MM.1S (cell line): ENCODE measurements at regions not wholly inside any gene's neighbourhood (a gene's known extent, or its start where the extent isn't known, plus 50 kb on each side); places are given as distances from the start of the nearest gene placed in this dataset.

Experiments used
- EZH2 ChIP-seq: fragments of 300-600 bp; sonication (generic); optimal IDR thresholded peaks from 2 replicates; pipeline ENCODE3; 2017; ENCODE audit warnings: low read depth, mild to moderate bottlenecking, antibody characterized with exemption, low read length, mixed read lengths
- EZH2phosphoT487 ChIP-seq: fragments of 300-600 bp; sonication (generic); IDR thresholded peaks from 2 replicates; pipeline ENCODE4 v1.6.1; 2018; ENCODE audit warnings: antibody characterized with exemption, low read length
- TF ChIP-seq, protein P1 (sequence below): fragments of 300-600 bp; sonication (generic); IDR thresholded peaks from 2 replicates; pipeline ENCODE4 v1.5.1; 2016; ENCODE audit warnings: antibody characterized with exemption, low read length, mixed read lengths

GRCh38 chr11:119902656-119903231 is 173.7 kb upstream of the NECTIN1 start:
- TF ChIP-seq, protein P1, sequence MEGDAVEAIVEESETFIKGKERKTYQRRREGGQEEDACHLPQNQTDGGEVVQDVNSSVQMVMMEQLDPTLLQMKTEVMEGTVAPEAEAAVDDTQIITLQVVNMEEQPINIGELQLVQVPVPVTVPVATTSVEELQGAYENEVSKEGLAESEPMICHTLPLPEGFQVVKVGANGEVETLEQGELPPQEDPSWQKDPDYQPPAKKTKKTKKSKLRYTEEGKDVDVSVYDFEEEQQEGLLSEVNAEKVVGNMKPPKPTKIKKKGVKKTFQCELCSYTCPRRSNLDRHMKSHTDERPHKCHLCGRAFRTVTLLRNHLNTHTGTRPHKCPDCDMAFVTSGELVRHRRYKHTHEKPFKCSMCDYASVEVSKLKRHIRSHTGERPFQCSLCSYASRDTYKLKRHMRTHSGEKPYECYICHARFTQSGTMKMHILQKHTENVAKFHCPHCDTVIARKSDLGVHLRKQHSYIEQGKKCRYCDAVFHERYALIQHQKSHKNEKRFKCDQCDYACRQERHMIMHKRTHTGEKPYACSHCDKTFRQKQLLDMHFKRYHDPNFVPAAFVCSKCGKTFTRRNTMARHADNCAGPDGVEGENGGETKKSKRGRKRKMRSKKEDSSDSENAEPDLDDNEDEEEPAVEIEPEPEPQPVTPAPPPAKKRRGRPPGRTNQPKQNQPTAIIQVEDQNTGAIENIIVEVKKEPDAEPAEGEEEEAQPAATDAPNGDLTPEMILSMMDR, result no peak
- TF ChIP-seq EZH2 (no peak), EZH2phosphoT487 (no peak)
